ENCODE measurements at regions not wholly inside any gene's neighbourhood (a gene's known extent, or its start where the extent isn't known, plus 50 kb on each side); places are given as distances from the start of the nearest gene placed in this dataset.

GRCh38 chr5:93873211-93873736 is 131.9 kb upstream of the POU5F2 start:
- TF ChIP-seq CTCF (conservative IDR thresholded peaks at IDR 0.05 in 1 of 2, IDR thresholded peaks at IDR 0.05 in 1 of 2; ENCODE audit: low read depth in 1 of 2, low read length in 2 of 2) (no peak), EZH2 (IDR thresholded peaks at IDR 0.05; ENCODE audit: low read length, missing control alignments) (no peak)
